ENCODE measurements at regions not wholly inside any gene's neighbourhood (a gene's known extent, or its start where the extent isn't known, plus 50 kb on each side); places are given as distances from the start of the nearest gene placed in this dataset.
"Not testable (repeated sequence)": the region's sequence is repeated elsewhere in the genome, so short reads cannot be mapped to it uniquely, and the experiment has no call there.

DNA sequence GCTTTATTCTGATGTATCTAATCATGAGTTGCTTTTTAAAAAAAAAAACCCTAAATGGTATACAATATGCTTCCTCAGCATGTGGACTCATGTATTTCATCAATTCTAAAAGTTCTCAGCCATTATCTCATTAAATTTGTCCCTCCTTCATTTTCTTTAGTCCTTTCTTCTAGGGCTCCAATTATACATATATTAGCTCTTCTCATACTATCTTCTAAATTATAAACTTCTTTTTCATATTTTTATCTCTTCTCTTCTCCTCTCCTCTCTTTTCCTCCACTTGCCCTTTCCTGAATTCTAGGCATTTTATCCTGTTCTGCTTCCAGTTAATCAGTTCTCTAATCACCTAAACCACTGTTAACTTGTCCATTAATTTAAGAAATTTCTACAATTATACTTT, 55.0 kb upstream of the IL33 start:
- DNase-seq, result no peak

GRCh38 chr9:6153425-6153824, 62.2 kb upstream of the IL33 start:
- no peak for DNase-seq

DNA sequence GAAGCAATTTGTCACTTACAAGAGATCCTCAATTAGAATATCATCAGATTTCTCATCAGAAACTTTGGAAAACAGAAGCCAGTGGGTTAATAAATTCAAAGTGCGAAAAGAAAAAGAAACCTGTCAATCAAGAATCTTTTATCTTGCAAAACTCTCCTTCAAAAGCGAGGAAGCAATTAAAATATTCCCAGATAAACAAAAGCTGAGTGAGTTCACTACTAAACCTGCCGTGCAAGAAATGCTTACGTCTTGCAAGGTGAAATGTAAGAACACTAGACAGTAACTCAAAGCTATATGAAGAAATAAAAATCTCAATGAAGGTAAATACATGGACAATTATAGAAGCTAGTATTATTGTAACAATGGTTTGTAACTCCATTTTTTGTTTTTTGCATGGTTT, 62.8 kb upstream of the IL33 start:
- no peak for DNase-seq

DNA sequence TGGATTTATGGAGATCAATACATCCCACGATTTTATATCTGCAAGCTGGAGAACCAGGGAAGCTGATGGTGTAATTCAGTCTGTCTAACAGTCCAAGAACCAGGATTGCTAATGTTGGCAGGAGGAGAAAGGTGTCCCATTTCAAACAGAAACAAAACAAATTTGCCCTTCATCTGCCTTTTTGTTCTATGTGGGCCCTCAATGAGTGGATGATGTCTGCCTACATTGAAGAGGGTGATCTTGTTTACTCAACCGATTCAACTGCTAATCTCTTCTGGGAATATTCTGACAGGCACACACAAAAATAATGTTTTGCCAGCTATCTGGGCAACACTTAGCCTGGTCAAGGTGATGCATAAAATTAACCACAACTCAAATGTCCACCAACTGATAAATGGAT, 65.1 kb upstream of the IL33 start:
- no peak for DNase-seq

GRCh38 chr9:6149315-6149714, 66.3 kb upstream of the IL33 start:
- no peak for DNase-seq

- no peak for DNase-seq
Observed at GRCh38 chr9:6147846-6148245, 67.8 kb upstream of the IL33 start.

GRCh38 chr9:6144947-6145346, 70.7 kb upstream of the IL33 start:
- no peak for DNase-seq

- DNase-seq, result no peak
Observed at GRCh38 chr9:6142799-6143454, 72.7 kb upstream of the IL33 start.

DNA sequence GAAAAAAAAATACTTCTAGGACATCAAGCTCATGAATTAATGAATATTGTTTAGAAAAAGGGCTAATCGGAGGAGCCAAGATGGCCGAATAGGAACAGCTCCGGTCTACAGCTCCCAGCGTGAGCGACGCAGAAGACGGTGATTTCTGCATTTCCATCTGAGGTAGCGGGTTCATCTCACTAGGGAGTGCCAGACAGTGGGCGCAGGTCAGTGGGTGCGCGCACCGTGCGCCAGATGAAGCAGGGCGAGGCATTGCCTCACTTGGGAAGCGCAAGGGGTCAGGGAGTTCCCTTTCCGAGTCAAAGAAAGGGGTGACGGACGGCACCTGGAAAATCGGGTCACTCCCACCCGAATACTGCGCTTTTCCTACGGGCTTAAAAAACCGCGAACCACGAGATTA, 79.8 kb upstream of the IL33 start:
- not testable (repeated sequence) for DNase-seq

- DNase-seq, result no peak
Observed at GRCh38 chr9:6134661-6135180, 80.9 kb upstream of the IL33 start.

DNA sequence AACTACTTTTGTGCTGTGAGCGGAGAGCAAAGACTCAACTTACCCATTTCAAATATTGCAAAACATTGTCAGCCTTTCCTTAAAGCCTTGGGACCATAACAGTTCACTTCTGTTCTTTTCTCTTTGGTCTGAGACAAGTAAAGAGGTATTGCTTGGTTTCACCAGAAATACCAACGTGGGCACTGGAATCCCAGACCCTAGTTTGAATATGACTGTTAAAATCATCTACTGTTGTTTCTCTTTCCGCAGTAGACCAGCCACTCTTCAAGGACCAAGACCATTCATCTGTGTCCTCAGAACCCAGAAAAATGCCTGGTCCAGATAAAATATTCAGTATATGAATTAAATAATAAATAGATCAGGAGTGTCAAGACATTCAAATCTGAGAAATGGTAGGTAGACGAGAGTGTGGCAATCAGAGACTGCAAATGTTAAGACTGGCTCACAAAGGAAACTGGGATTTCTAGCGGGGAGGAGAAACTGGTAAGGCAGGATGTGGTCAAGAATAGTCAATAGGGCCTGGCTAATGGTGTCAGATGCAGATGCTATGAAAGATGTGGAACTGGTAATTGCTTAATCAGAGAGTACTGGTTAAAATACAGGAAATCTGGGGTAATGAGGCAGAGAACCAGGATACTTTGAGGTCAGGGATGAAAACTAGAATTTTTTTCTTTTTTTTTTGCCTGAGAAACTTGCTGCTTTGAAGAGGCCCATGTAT, 82.1 kb upstream of the IL33 start:
- DNase-seq, result no peak

DNA sequence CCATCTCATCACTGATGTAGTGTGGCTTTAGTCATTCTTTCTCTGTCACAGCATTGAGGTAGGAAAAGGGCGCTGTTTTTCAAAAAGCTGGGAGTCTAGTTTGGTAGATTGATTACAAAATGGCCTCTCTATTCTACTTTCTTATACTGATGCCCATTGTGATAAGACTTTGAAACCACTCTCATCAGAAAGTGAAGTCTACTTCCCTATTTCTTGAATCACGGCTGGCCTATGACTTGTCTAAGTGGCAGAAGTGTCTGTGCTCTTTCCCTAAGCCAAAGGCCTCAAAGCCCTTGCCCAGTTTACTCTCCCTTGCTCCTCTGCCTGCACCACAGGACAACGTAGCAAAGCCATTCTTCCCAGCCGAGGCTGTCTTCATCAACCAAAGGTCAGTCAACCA, 83.0 kb upstream of the IL33 start:
- DNase-seq, result no peak

DNA sequence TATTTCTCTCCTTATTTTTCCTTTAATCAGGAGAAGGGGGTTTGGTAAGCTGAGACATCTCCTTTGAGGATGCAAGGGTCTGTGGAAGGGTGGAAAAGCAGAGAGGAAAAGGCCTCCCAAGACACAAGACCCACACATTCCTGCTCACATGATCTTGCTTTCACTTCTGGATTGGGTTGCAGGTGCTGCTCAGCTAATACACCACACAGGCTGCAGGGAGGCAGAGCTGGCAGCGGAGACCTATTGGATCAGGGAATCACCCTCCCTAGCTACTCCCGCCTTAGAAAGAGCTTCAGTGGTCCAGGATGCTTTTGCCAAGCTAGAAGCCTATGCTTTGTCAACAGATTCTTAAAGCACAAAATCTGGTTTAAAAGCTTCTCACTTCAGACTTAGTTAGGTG, 87.6 kb upstream of the IL33 start:
- no peak for DNase-seq

- DNase-seq, result no peak
Observed at GRCh38 chr9:6126377-6126776, 89.2 kb upstream of the IL33 start.

DNA sequence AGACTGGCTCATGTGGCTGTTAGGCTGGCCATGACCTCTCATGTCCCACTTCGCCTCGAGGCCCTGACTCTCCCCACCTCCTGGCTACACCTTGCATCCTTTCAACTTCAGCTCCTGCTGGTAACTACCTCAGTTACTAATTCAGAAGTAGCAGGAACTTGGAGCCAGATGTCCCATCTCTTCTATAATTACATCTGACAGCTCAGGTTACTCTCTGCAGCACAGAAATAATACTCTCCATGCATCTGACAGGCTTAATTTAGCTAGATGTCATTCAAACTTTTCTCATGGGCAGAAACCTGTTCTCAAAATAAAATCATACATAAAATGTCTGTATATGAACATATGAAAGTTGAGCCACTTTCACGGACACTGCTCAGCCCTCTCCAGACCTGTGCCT, 92.2 kb upstream of the IL33 start:
- no peak for DNase-seq

- no peak for DNase-seq
Observed at GRCh38 chr9:6121707-6122106, 93.9 kb upstream of the IL33 start.

- no peak for DNase-seq
Observed at GRCh38 chr9:6114424-6114823, 99.0 kb upstream of the RANBP6 start.

DNA sequence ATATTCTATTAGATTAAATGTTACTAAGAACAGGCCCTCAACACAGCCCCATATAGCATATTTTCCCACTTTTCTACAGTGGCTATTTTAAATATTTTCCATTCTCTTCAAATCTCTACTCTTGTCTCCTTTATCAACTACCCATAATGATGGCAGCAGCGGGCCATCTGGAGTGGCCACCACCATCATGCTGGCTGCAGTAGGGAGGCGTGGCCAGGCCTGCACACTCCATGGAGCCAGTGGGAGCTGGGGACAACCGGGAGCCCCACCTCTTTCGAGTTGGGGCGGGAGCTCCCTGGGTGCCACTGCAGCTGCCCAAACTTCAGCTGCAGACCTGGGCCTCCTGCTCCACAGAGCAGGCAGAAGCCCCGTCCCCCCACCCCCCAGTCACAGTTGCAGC, 98.4 kb upstream of the RANBP6 start:
- no peak for DNase-seq

GRCh38 chr9:6113312-6113711, 97.9 kb upstream of the RANBP6 start:
- DNase-seq, result no peak

DNA sequence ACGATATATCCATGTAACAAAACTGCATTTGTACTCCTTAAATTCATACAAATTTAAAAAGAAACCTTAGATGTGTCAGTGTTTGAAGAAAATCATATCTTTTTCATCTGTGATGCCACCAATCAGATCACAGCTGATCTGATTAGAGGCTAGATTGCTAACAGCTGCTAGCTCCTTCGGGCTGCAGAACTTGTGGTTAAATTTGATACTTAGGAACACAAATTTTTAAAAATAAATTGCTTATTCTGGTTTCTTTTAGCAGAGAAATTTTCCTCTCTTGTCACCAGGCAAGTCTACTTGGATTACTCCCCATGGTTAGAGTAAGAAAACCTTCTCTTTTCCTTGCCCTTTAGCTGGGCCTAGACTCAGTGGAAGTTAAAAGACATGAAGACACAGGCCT, 94.6 kb upstream of the RANBP6 start:
- DNase-seq, result no peak

- DNase-seq, result no peak
Observed at GRCh38 chr9:6109571-6109970, 94.1 kb upstream of the RANBP6 start.

DNA sequence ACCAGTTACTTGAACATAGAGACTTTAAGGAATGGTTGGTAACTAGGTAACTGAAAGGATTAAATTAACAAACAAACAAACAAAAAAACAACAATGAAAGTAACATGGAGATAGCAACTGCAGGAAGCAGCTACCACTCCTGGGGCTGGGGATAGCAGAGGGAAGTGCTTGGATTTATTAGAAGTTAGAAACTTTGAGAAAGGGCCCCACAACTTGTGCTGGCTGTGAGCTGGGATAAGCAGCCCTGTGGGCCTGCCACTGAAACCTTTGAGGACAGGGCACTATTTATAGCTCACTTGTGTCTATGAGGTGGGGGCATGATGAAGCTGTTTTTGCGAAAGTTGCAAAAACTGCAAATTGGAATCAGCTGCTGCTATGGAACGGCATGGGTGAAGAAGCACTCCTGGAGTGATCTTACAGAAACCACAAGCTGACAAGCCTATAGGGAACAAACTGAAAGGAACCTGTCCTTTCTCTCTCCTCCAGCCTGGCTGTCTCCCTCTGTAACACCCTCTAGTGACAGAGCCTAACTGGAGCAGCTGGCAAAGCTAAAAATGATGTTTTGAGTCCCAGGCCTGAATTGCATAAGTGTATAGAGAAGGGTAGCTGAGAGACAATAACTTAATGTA, 91.4 kb upstream of the RANBP6 start:
- DNase-seq, result no peak

DNA sequence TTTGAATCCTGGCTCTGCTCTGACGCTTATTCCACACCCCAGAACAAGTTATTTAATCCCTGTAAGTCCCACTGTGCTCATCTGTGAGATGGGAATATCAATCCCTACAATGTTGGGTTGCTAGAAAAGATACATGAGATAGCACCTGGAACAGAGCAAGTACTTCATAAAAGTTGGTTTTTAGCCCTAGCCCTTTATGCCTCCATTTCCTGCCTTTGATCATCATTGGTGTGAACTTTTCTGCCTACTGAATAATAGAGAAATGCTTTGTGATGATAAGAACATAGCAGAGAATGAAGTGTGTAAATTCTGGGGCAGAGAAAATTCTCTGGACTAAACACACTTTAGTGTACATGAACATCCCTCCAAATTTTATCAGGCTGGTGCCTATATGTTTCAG, 90.3 kb upstream of the RANBP6 start:
- DNase-seq, result no peak

DNA sequence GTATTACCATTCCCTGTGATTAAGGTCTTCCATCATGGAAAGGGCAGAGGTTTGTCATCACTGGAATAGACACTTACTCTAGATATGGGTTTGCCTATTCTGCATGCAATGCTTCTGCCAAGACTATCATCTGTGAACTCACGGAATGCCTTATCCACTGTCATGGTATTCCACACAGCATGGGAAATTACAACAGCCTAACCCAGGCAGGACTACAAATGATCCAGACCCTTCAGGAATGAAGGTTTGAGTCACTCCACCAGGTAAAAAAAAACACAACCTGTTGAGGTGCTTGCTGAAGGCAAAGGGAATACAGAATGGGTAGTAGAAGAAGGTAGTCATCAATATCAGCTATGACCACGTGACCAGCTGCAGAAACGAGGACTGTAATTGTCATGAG, 89.0 kb upstream of the RANBP6 start:
- not testable (repeated sequence) for DNase-seq

Data from activated gamma-delta T cell (primary cell).